ENCODE measurements at regions not wholly inside any gene's neighbourhood (a gene's known extent, or its start where the extent isn't known, plus 50 kb on each side); places are given as distances from the start of the nearest gene placed in this dataset.

DNA sequence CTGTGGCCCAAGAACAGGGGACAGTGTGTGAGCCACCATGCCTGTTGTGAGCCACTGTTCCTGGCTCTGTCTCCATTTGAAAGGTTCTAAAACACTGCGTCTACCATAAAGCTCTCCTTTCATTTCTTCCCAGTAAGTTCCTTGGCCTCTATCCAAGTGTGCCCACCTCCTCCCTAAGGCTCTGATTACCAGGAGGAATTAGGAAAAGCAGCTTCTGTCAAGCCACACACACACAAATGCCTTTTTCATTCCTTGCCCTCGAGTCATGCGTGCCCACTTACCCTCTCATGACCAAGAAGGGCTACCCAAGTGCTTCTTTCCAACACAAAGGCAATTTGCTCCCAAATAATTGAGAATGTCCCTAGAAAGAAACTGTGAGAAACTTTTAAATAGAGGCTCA is 70.8 kb upstream of the PARD3 start:
- Histone ChIP-seq H4K20me1 (ENCODE audit: insufficient read depth, low read length) (no peaks in the 10 kb centered on the region), H3K27ac (ENCODE audit: low read depth, low read length, poor library complexity, severe bottlenecking) (no peak overlapping the region), H3K4me2 (ENCODE audit: low read length) (no peak overlapping the region), H3K79me2 (ENCODE audit: insufficient read depth, low read depth, low read length) (no peaks in the 10 kb centered on the region), H3K36me3 (ENCODE audit: insufficient read depth, low read length) (no peaks in the 10 kb centered on the region), H3K4me3 (ENCODE audit: low read depth, low read length, poor library complexity, severe bottlenecking) (no peak overlapping the region), H2AFZ (ENCODE audit: low read length) (no peak overlapping the region), H3K9me3 (ENCODE audit: low read length) (no peaks in the 10 kb centered on the region), H3K4me1 (ENCODE audit: insufficient read depth, low read length, poor library complexity, severe bottlenecking) (no peaks in the 10 kb centered on the region), H3K9me2 (ENCODE audit: insufficient read depth, low read length) (no peaks in the 10 kb centered on the region)
- CTCF ChIA-PET (ENCODE audit: unreplicated experiment), result no interaction called here
- DNase-seq (ENCODE audit: low spot score), result no peak
- intact Hi-C loops (cut with micrococcal nuclease; ENCODE audit: unreplicated experiment), result no loop called here
- no TSS peak for BruUV-seq (replicated peaks)
- no peak for TF ChIP-seq EZH2phosphoT487 (IDR thresholded peaks at IDR 0.05; ENCODE audit: borderline replicate concordance, low read depth, low read length)
- TF ChIP-seq, protein P1, sequence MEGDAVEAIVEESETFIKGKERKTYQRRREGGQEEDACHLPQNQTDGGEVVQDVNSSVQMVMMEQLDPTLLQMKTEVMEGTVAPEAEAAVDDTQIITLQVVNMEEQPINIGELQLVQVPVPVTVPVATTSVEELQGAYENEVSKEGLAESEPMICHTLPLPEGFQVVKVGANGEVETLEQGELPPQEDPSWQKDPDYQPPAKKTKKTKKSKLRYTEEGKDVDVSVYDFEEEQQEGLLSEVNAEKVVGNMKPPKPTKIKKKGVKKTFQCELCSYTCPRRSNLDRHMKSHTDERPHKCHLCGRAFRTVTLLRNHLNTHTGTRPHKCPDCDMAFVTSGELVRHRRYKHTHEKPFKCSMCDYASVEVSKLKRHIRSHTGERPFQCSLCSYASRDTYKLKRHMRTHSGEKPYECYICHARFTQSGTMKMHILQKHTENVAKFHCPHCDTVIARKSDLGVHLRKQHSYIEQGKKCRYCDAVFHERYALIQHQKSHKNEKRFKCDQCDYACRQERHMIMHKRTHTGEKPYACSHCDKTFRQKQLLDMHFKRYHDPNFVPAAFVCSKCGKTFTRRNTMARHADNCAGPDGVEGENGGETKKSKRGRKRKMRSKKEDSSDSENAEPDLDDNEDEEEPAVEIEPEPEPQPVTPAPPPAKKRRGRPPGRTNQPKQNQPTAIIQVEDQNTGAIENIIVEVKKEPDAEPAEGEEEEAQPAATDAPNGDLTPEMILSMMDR (conservative IDR thresholded peaks at IDR 0.05; ENCODE audit: low read length), result no peak
- POLR2A ChIA-PET, result no interaction called here

DNA sequence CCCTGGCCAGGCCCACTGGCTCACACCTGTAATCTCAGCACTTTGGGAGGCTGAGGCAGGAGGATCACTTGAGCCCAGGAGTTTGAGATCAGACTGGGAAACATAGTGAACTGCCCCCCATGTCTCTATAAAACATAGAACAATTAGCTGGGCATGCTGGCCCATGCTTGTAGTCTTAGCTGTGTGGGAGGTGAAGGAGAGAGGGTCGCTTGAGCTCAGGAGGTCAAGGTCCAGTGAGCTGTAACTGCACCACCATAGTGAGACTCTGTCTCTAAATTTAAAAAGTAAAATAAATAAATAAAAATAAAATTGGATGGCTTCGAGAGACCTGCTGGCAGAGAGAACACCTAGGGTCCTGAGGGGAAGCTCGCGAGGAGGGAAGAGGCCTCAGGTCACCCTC is 69.9 kb upstream of the PARD3 start:
- Histone ChIP-seq H3K4me3 (ENCODE audit: low read depth, low read length, poor library complexity, severe bottlenecking) (no peak overlapping the region), H3K79me2 (ENCODE audit: insufficient read depth, low read depth, low read length) (no peaks in the 10 kb centered on the region), H3K9me3 (ENCODE audit: low read length) (no peaks in the 10 kb centered on the region), H3K9me2 (ENCODE audit: insufficient read depth, low read length) (no peaks in the 10 kb centered on the region), H2AFZ (ENCODE audit: low read length) (no peak overlapping the region), H3K4me2 (ENCODE audit: low read length) (no peak overlapping the region), H3K27ac (ENCODE audit: low read depth, low read length, poor library complexity, severe bottlenecking) (no peak overlapping the region), H3K36me3 (ENCODE audit: insufficient read depth, low read length) (no peaks in the 10 kb centered on the region), H4K20me1 (ENCODE audit: insufficient read depth, low read length) (no peaks in the 10 kb centered on the region), H3K4me1 (ENCODE audit: insufficient read depth, low read length, poor library complexity, severe bottlenecking) (no peaks in the 10 kb centered on the region)
- BruUV-seq (replicated peaks), result no TSS peak
- DNase-seq (ENCODE audit: low spot score), result no peak
- POLR2A ChIA-PET, result no interaction called here
- intact Hi-C loops (cut with micrococcal nuclease; ENCODE audit: unreplicated experiment), result no loop called here
- CTCF ChIA-PET (ENCODE audit: unreplicated experiment), result no interaction called here
- no peak for TF ChIP-seq EZH2phosphoT487 (IDR thresholded peaks at IDR 0.05; ENCODE audit: borderline replicate concordance, low read depth, low read length)
- TF ChIP-seq, protein P1 (conservative IDR thresholded peaks at IDR 0.05; ENCODE audit: low read length), result no peak

DNA sequence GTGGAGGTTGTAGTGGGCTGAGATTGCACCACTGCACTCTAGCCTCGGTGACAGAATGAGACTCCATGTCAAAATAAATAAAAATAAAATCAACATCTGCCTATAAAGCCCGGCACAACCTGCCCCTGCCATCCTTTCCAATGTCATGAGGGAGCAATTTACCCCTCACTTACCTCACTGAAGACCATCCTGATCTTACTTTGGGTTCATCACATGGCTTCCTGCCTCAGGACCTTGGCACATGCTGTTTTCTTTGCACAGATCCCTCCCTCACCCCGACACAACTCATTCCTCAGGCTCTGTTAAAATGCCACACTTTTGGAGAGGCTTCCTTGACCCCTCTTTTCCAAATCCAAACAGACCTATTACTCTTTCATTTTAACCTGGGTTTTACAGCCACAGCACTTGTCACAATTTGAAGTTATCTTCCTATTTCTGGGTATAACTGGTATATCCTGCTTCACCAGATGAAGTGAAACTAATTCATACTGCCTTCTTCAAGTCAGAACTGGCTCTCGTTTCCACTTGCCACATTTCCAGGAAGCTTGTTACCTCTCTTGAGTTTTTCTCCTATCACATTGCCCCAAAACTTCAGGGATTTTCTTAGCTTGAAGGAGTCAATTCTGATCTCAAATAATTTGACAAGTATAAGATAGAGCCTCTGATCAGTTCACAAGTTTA is 69.3 kb upstream of the PARD3 start:
- intact Hi-C loops (cut with micrococcal nuclease; ENCODE audit: unreplicated experiment), result no loop called here
- CTCF ChIA-PET (ENCODE audit: unreplicated experiment), result no interaction called here
- no peak for TF ChIP-seq EZH2phosphoT487 (IDR thresholded peaks at IDR 0.05; ENCODE audit: borderline replicate concordance, low read depth, low read length)
- TF ChIP-seq, protein P1 (conservative IDR thresholded peaks at IDR 0.05; ENCODE audit: low read length), result no peak

More for the DNA sequence above, 69.3 kb upstream of the PARD3 start:
- H3K79me2 ChIP-seq (ENCODE audit: insufficient read depth, low read depth, low read length), result no peaks in the 10 kb centered on the region
- H3K9me3 ChIP-seq (ENCODE audit: low read length), result no peaks in the 10 kb centered on the region
- no TSS peak for BruUV-seq (replicated peaks)
- no peak overlapping the region for H3K4me2 ChIP-seq (ENCODE audit: low read length)
- H3K4me3 ChIP-seq (ENCODE audit: low read depth, low read length, poor library complexity, severe bottlenecking), result no peak overlapping the region
- no peaks in the 10 kb centered on the region for H3K36me3 ChIP-seq (ENCODE audit: insufficient read depth, low read length)
- no peaks in the 10 kb centered on the region for H3K9me2 ChIP-seq (ENCODE audit: insufficient read depth, low read length)
- H4K20me1 ChIP-seq (ENCODE audit: insufficient read depth, low read length), result no peaks in the 10 kb centered on the region
- H3K4me1 ChIP-seq (ENCODE audit: insufficient read depth, low read length, poor library complexity, severe bottlenecking), result no peaks in the 10 kb centered on the region
- H3K27ac ChIP-seq (ENCODE audit: low read depth, low read length, poor library complexity, severe bottlenecking), result no peak overlapping the region
- H2AFZ ChIP-seq (ENCODE audit: low read length), result no peak overlapping the region
- POLR2A ChIA-PET, result no interaction called here
- DNase-seq (ENCODE audit: low spot score), result no peak
